K562 (cell line): ENCODE measurements at regions not wholly inside any gene's neighbourhood (a gene's known extent, or its start where the extent isn't known, plus 50 kb on each side); places are given as distances from the start of the nearest gene placed in this dataset.

Experiments used
- CGGBP1 ChIP-seq: fragments of 250-450 bp; sonication (Bioruptor Pico); IDR thresholded peaks from 2 replicates; pipeline ENCODE4 v1.9.0; 2021; ENCODE audit warnings: mild to moderate bottlenecking
- CREB1 ChIP-seq, 2 experiments: sonication (generic) in 1 of 2; formaldehyde crosslinking in 1 of 2; IDR thresholded peaks; 2 replicates each; pipeline versions ENCODE4 v1.6.1 to v1.8.0; 2012 to 2022; ENCODE audit warnings: inconsistent platforms in 1 of 2, mild to moderate bottlenecking in 1 of 2, missing genetic modification reagents in 1 of 2, moderate library complexity in 1 of 2
- CREB3 ChIP-seq: fragments of 450-650 bp; conservative IDR thresholded peaks from 2 replicates; pipeline ENCODE4 v1.6.1; 2016; ENCODE audit warnings: missing genetic modification characterization, low read depth, mild to moderate bottlenecking, missing compliant biosample characterization, moderate library complexity
- ELK1 ChIP-seq: sonication (generic); formaldehyde crosslinking; IDR thresholded peaks from 2 replicates; pipeline ENCODE4 v1.8.1; 2022; ENCODE audit warnings: missing genetic modification reagents
- FOXK1 ChIP-seq: sonication (generic); formaldehyde crosslinking; IDR thresholded peaks from 2 replicates; pipeline ENCODE4 v1.8.0; 2022; ENCODE audit warnings: missing genetic modification reagents, mild to moderate bottlenecking, borderline replicate concordance
- GTF2E2 ChIP-seq: fragments of 200-800 bp; sonication (Bioruptor generic); IDR thresholded peaks from 2 replicates; pipeline ENCODE4 v1.6.1; 2016; ENCODE audit warnings: missing genetic modification characterization, missing compliant biosample characterization
- HNRNPK ChIP-seq: fragments of 200-400 bp; formaldehyde crosslinking; IDR thresholded peaks from one replicate; pipeline ENCODE4 v1.6.1; 2018; ENCODE audit warnings: mild to moderate bottlenecking, low read depth, low read length; ENCODE audit not compliant: poor library complexity, severe bottlenecking
- SNAPC5 ChIP-seq: fragments of 250-450 bp; sonication (Bioruptor Pico); IDR thresholded peaks from 2 replicates; pipeline ENCODE4 v1.8.0; 2021; ENCODE audit warnings: moderate library complexity, mild to moderate bottlenecking, inconsistent platforms
- THRAP3 ChIP-seq: fragments of 450-650 bp; IDR thresholded peaks from 2 replicates; pipeline ENCODE4 v1.6.1; 2016; ENCODE audit warnings: mild to moderate bottlenecking, inconsistent platforms, borderline replicate concordance
- ZHX1 ChIP-seq: fragments of 150-350 bp; conservative IDR thresholded peaks from 2 replicates; pipeline ENCODE4 v1.6.1; 2014; ENCODE audit warnings: low read length
- ZNF589 ChIP-seq: fragments of 200-800 bp; sonication (Bioruptor generic); IDR thresholded peaks from 2 replicates; pipeline ENCODE4 v1.6.1; 2016; ENCODE audit warnings: low read depth, missing genetic modification characterization, missing compliant biosample characterization
- ZNF644 ChIP-seq: fragments of 200-800 bp; sonication (Bioruptor generic); IDR thresholded peaks from 2 replicates; pipeline ENCODE4 v1.6.1; 2016; ENCODE audit warnings: low read depth, missing genetic modification characterization, missing compliant biosample characterization

GRCh38 chrX:83022020-83022419 lies 486.1 kb upstream of the POU3F4 start (continued):
- no peak for TF ChIP-seq SNAPC5
- TF ChIP-seq ZNF589 (CRISPR knock-in tag) = no peak
- no peak for TF ChIP-seq ZNF644
- no peak for TF ChIP-seq CREB3 (tag)
- TF ChIP-seq GTF2E2 = no peak
- TF ChIP-seq ELK1 (CRISPR knock-in tag) = no peak
- TF ChIP-seq CREB1 (IDR thresholded peaks at IDR 0.05) = no peak
- no peak for TF ChIP-seq CREB1 (CRISPR knock-in tag; IDR thresholded peaks at IDR 0.05)
- TF ChIP-seq HNRNPK = no peak
- TF ChIP-seq FOXK1 (CRISPR knock-in tag) = no peak
- no peak for TF ChIP-seq THRAP3
- TF ChIP-seq ZHX1 = no peak
- TF ChIP-seq CGGBP1 = no peak
